ENCODE measurements at regions not wholly inside any gene's neighbourhood (a gene's known extent, or its start where the extent isn't known, plus 50 kb on each side); places are given as distances from the start of the nearest gene placed in this dataset.

- Histone ChIP-seq H3K27me3 (ENCODE audit: control insufficient read depth, insufficient read depth, low read length) (no peaks in the 10 kb centered on the region), H3K36me3 (ENCODE audit: control insufficient read depth, insufficient read depth, low read length) (no peaks in the 10 kb centered on the region), H3K4me3 (ENCODE audit: low read depth, low read length) (no peak overlapping the region), H3K9me3 (ENCODE audit: control insufficient read depth, insufficient read depth, low read length) (no peaks in the 10 kb centered on the region), H3K27ac (ENCODE audit: low read depth, low read length) (no peak overlapping the region), H3K4me1 (ENCODE audit: control insufficient read depth, insufficient read depth, low read length) (no peaks in the 10 kb centered on the region)
- peak in 2 of 6 donors; percentile 21 to 25 for DNase-seq (ENCODE audit: low read depth in 4 of 6, low spot score in 6 of 6)
Measured at GRCh38 chr13:79870123-79870522, 389.2 kb downstream of the NDFIP2 start.

- H3K36me3 ChIP-seq (ENCODE audit: control insufficient read depth, insufficient read depth, low read length) = no peaks in the 10 kb centered on the region
- no peaks in the 10 kb centered on the region for H3K4me1 ChIP-seq (ENCODE audit: control insufficient read depth, insufficient read depth, low read length)
- H3K4me3 ChIP-seq (ENCODE audit: low read depth, low read length) = no peak overlapping the region
- DNase-seq (ENCODE audit: low read depth in 4 of 6, low spot score in 6 of 6) = peak in 1 of 6 donors; percentile 29
- H3K9me3 ChIP-seq (ENCODE audit: control insufficient read depth, insufficient read depth, low read length) = no peaks in the 10 kb centered on the region
- H3K27ac ChIP-seq (ENCODE audit: low read depth, low read length) = no peak overlapping the region
- no peaks in the 10 kb centered on the region for H3K27me3 ChIP-seq (ENCODE audit: control insufficient read depth, insufficient read depth, low read length)
- no CpG with 5 or more reads among the region's 2 CpGs for WGBS (ENCODE audit: insufficient coverage)
Measured at GRCh38 chr13:79869326-79869725, 388.4 kb downstream of the NDFIP2 start.

GRCh38 chr13:79867254-79867653 lies 386.3 kb downstream of the NDFIP2 start:
- Histone ChIP-seq H3K27ac (ENCODE audit: low read depth, low read length) (no peak overlapping the region), H3K4me3 (ENCODE audit: low read depth, low read length) (no peak overlapping the region), H3K36me3 (ENCODE audit: control insufficient read depth, insufficient read depth, low read length) (no peaks in the 10 kb centered on the region), H3K27me3 (ENCODE audit: control insufficient read depth, insufficient read depth, low read length) (no peaks in the 10 kb centered on the region), H3K4me1 (ENCODE audit: control insufficient read depth, insufficient read depth, low read length) (no peaks in the 10 kb centered on the region), H3K9me3 (ENCODE audit: control insufficient read depth, insufficient read depth, low read length) (no peaks in the 10 kb centered on the region)
- no peak for DNase-seq (ENCODE audit: low read depth in 4 of 6, low spot score in 6 of 6)
- WGBS (ENCODE audit: insufficient coverage) = no CpG with 5 or more reads among the region's 1 CpG

- H3K4me3 ChIP-seq (ENCODE audit: low read depth, low read length) = no peak overlapping the region
- WGBS (ENCODE audit: insufficient coverage) = no CpG with 5 or more reads among the region's 2 CpGs
- no peaks in the 10 kb centered on the region for H3K36me3 ChIP-seq (ENCODE audit: control insufficient read depth, insufficient read depth, low read length)
- DNase-seq (ENCODE audit: low read depth in 4 of 6, low spot score in 6 of 6) = no peak
- H3K4me1 ChIP-seq (ENCODE audit: control insufficient read depth, insufficient read depth, low read length) = no peaks in the 10 kb centered on the region
- no peaks in the 10 kb centered on the region for H3K9me3 ChIP-seq (ENCODE audit: control insufficient read depth, insufficient read depth, low read length)
- no peak overlapping the region for H3K27ac ChIP-seq (ENCODE audit: low read depth, low read length)
- H3K27me3 ChIP-seq (ENCODE audit: control insufficient read depth, insufficient read depth, low read length) = no peaks in the 10 kb centered on the region
Measured at GRCh38 chr13:79866436-79866835, 385.5 kb downstream of the NDFIP2 start.

- 89% methylated on average over 2 of the region's 2 CpGs for WGBS (ENCODE audit: insufficient coverage)
- Histone ChIP-seq H3K9me3 (ENCODE audit: control insufficient read depth, insufficient read depth, low read length) (no peaks in the 10 kb centered on the region), H3K27me3 (ENCODE audit: control insufficient read depth, insufficient read depth, low read length) (no peaks in the 10 kb centered on the region), H3K36me3 (ENCODE audit: control insufficient read depth, insufficient read depth, low read length) (no peaks in the 10 kb centered on the region), H3K4me3 (ENCODE audit: low read depth, low read length) (no peak overlapping the region), H3K4me1 (ENCODE audit: control insufficient read depth, insufficient read depth, low read length) (no peaks in the 10 kb centered on the region), H3K27ac (ENCODE audit: low read depth, low read length) (no peak overlapping the region)
- DNase-seq (ENCODE audit: low read depth in 4 of 6, low spot score in 6 of 6) = no peak
Measured at GRCh38 chr13:79862515-79862914, 381.6 kb downstream of the NDFIP2 start.

GRCh38 chr13:79861731-79862130 lies 380.8 kb downstream of the NDFIP2 start:
- no peak overlapping the region for H3K27ac ChIP-seq (ENCODE audit: low read depth, low read length)
- WGBS (ENCODE audit: insufficient coverage) = 79% methylated on average over 5 of the region's 7 CpGs
- no peak for DNase-seq (ENCODE audit: low read depth in 4 of 6, low spot score in 6 of 6)
- no peaks in the 10 kb centered on the region for H3K4me1 ChIP-seq (ENCODE audit: control insufficient read depth, insufficient read depth, low read length)
- H3K9me3 ChIP-seq (ENCODE audit: control insufficient read depth, insufficient read depth, low read length) = no peaks in the 10 kb centered on the region
- no peaks in the 10 kb centered on the region for H3K36me3 ChIP-seq (ENCODE audit: control insufficient read depth, insufficient read depth, low read length)
- H3K27me3 ChIP-seq (ENCODE audit: control insufficient read depth, insufficient read depth, low read length) = no peaks in the 10 kb centered on the region
- H3K4me3 ChIP-seq (ENCODE audit: low read depth, low read length) = no peak overlapping the region

GRCh38 chr13:79860791-79861190 lies 379.8 kb downstream of the NDFIP2 start:
- no peak for DNase-seq (ENCODE audit: low read depth in 4 of 6, low spot score in 6 of 6)
- Histone ChIP-seq H3K9me3 (ENCODE audit: control insufficient read depth, insufficient read depth, low read length) (no peaks in the 10 kb centered on the region), H3K27ac (ENCODE audit: low read depth, low read length) (no peak overlapping the region), H3K4me3 (ENCODE audit: low read depth, low read length) (no peak overlapping the region), H3K4me1 (ENCODE audit: control insufficient read depth, insufficient read depth, low read length) (no peaks in the 10 kb centered on the region), H3K36me3 (ENCODE audit: control insufficient read depth, insufficient read depth, low read length) (no peaks in the 10 kb centered on the region), H3K27me3 (ENCODE audit: control insufficient read depth, insufficient read depth, low read length) (no peaks in the 10 kb centered on the region)
- 93% methylated on average over 2 of the region's 3 CpGs for WGBS (ENCODE audit: insufficient coverage)

GRCh38 chr13:79859756-79860155 lies 378.8 kb downstream of the NDFIP2 start:
- Histone ChIP-seq H3K27ac (ENCODE audit: low read depth, low read length) (no peak overlapping the region), H3K4me1 (ENCODE audit: control insufficient read depth, insufficient read depth, low read length) (no peaks in the 10 kb centered on the region), H3K27me3 (ENCODE audit: control insufficient read depth, insufficient read depth, low read length) (no peaks in the 10 kb centered on the region), H3K36me3 (ENCODE audit: control insufficient read depth, insufficient read depth, low read length) (no peaks in the 10 kb centered on the region), H3K9me3 (ENCODE audit: control insufficient read depth, insufficient read depth, low read length) (no peaks in the 10 kb centered on the region), H3K4me3 (ENCODE audit: low read depth, low read length) (no peak overlapping the region)
- DNase-seq (ENCODE audit: low read depth in 4 of 6, low spot score in 6 of 6) = no peak
- WGBS (ENCODE audit: insufficient coverage) = 81% methylated on average over 2 of the region's 3 CpGs

GRCh38 chr13:79853251-79853650 lies 372.3 kb downstream of the NDFIP2 start:
- Histone ChIP-seq H3K4me3 (ENCODE audit: low read depth, low read length) (no peak overlapping the region), H3K27ac (ENCODE audit: low read depth, low read length) (no peak overlapping the region), H3K27me3 (ENCODE audit: control insufficient read depth, insufficient read depth, low read length) (no peaks in the 10 kb centered on the region), H3K36me3 (ENCODE audit: control insufficient read depth, insufficient read depth, low read length) (no peaks in the 10 kb centered on the region), H3K4me1 (ENCODE audit: control insufficient read depth, insufficient read depth, low read length) (peaks cover 4% of the 10 kb centered on the region), H3K9me3 (ENCODE audit: control insufficient read depth, insufficient read depth, low read length) (no peaks in the 10 kb centered on the region)
- peak in 1 of 6 donors; percentile 25 for DNase-seq (ENCODE audit: low read depth in 4 of 6, low spot score in 6 of 6)
- WGBS (ENCODE audit: insufficient coverage) = no CpG with 5 or more reads among the region's 1 CpG

- Histone ChIP-seq H3K9me3 (ENCODE audit: control insufficient read depth, insufficient read depth, low read length) (no peaks in the 10 kb centered on the region), H3K27me3 (ENCODE audit: control insufficient read depth, insufficient read depth, low read length) (no peaks in the 10 kb centered on the region), H3K36me3 (ENCODE audit: control insufficient read depth, insufficient read depth, low read length) (no peaks in the 10 kb centered on the region), H3K27ac (ENCODE audit: low read depth, low read length) (no peak overlapping the region), H3K4me3 (ENCODE audit: low read depth, low read length) (no peak overlapping the region), H3K4me1 (ENCODE audit: control insufficient read depth, insufficient read depth, low read length) (peaks cover 4% of the 10 kb centered on the region)
- no peak for DNase-seq (ENCODE audit: low read depth in 4 of 6, low spot score in 6 of 6)
Measured at GRCh38 chr13:79851318-79851717, 370.4 kb downstream of the NDFIP2 start.
